Stimulated activated naive CD8-positive, alpha-beta T cell treated with anti-CD3 and anti-CD28 coated beads, Interleukin-15, amount 100 ng/mL, for 72 hours (primary cell): ENCODE measurements at regions not wholly inside any gene's neighbourhood (a gene's known extent, or its start where the extent isn't known, plus 50 kb on each side); places are given as distances from the start of the nearest gene placed in this dataset.
"Not testable (repeated sequence)": the region's sequence is repeated elsewhere in the genome, so short reads cannot be mapped to it uniquely, and the experiment has no call there.

Experiments
- ATAC-seq: fragments of 150-1000 bp; cut with Tn5 transposase; 2 replicates; pipeline ENCODE4 v1.10.0; 2021; ENCODE audit warnings: mild to moderate bottlenecking, moderate library complexity
- DNase-seq, 2 donors: peaks; one replicate each; pipeline ENCODE4 v3.0.0; 2021 to 2022
- H3K27ac Mint-ChIP-seq, 2 donors: one replicate each; pipeline ENCODE4 v1.8.0; 2022; ENCODE audit warnings: mild to moderate bottlenecking in 2 of 2, mixed read lengths in 2 of 2, moderate library complexity in 2 of 2
- H3K27me3 Mint-ChIP-seq: one replicate; pipeline ENCODE4 v1.8.0; 2022; ENCODE audit warnings: mixed read lengths
- H3K4me1 Mint-ChIP-seq: one replicate; pipeline ENCODE4 v1.8.0; 2022; ENCODE audit warnings: mild to moderate bottlenecking, mixed read lengths
- H3K4me3 Mint-ChIP-seq, 2 donors: one replicate each; pipeline ENCODE4 v1.8.0; 2022; ENCODE audit warnings: mild to moderate bottlenecking in 2 of 2, mixed read lengths in 2 of 2, moderate library complexity in 1 of 2
- H3K9me3 Mint-ChIP-seq, 2 donors: one replicate each; pipeline ENCODE4 v1.8.0; 2022; ENCODE audit warnings: mixed read lengths in 2 of 2

DNA sequence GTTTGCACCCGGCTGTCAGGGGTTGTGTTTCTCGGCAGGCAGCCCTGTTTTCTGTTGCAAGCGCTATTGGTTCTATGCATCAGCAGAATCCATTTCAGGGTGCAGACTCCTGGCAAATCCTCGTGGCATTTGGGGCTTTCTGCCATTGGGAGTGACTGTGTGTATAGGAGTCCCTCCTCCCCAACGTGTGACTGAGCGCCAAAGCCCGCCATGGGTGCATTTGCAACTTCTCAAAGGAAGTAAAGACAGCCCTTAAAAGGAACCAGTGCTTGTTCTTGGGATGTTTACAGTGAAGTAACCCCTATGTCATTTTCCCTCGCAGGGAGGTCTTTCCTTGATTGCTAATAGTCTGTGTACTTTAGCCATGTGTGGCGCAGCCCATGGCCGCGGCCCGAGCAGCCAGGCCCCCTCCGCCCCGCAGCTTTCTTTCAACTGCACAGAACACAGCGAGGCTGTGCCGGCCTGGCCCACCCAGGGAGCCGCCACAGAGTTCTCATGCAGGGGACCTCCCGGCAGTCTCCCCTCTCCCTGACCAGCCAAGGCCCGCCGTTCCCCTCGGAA lies 175.6 kb downstream of the HSD17B3 start:
- no peak overlapping the region for H3K4me3 Mint-ChIP-seq

DNA sequence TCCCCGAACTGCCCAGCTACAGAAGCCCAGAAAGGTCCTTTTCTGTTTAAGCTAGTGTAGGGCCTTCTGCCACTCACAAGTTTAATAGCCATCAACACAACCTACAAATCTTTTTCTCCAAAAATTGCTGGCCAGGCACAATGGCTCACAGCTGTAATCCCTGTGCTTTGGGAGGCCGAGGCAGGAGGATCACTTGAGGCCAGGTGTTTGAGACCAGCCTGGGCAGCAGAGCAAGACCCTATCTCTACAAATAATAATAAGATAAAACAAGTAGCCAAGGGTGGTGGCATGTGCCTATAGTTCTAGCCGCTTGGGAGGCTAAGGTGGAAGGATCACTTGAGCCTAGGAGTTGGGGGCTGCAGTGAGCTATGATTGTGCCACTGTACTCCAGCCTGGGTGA lies 176.4 kb downstream of the HSD17B3 start:
- no peak for ATAC-seq
- no peak overlapping the region for H3K4me3 Mint-ChIP-seq
- H3K27ac Mint-ChIP-seq: no peak overlapping the region
- DNase-seq: no peak
- no peaks in the 10 kb centered on the region for H3K9me3 Mint-ChIP-seq
- H3K4me1 Mint-ChIP-seq: peaks cover 14% of the 10 kb centered on the region
- peaks cover 12% of the 10 kb centered on the region for H3K27me3 Mint-ChIP-seq

More for the DNA sequence above, 175.6 kb downstream of the HSD17B3 start:
- peaks cover 7% of the 10 kb centered on the region for H3K4me1 Mint-ChIP-seq
- DNase-seq: no peak
- H3K27ac Mint-ChIP-seq: no peak overlapping the region
- no peak for ATAC-seq
- no peaks in the 10 kb centered on the region for H3K9me3 Mint-ChIP-seq
- peaks cover 13% of the 10 kb centered on the region for H3K27me3 Mint-ChIP-seq

DNA sequence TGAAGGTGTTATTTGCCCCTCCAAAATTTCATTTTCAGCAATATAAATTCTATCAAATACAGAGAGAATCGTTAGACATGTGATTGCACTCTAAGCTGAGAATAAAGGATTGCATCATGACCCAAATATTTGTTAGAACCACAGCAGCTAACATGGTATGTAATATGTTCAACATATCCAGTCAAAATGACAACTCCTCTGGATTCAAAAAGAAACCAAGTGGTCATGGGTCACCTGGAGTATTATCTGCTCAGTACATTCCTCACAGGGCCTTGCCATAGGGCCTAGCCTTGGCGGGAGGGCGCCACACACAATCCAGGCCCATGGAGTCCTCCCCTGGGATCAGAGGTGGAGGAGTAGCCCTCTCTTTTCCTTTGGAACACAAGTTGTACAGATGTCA lies 179.2 kb downstream of the HSD17B3 start:
- Mint-ChIP-seq H3K27ac (no peak overlapping the region), H3K4me3 (no peak overlapping the region), H3K9me3 (peaks cover 10 to 15% of the 10 kb centered on the region in 2 donors), H3K27me3 (peaks cover 27% of the 10 kb centered on the region), H3K4me1 (peaks cover 19% of the 10 kb centered on the region)
- DNase-seq (no peak), ATAC-seq (no peak)

DNA sequence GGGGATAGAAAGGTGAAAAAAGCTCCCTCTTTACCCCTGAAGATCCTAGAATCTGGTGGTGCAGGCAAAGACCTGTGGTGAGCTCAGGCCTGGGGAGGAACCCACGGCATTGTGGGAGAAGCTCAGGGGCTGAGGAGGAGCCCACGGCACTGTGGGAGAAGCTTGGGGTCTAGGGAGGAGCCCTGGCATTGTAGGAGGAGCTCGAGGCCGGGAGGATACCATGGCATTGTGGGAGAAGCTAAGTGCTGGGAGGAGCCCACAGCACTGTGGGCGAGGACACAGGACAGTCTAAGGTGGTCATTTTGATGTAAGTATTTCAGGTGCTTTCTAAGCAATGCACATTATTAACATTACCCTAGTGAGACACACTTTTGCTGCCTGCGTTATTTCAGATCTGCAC lies 179.7 kb downstream of the HSD17B3 start:
- H3K27me3 Mint-ChIP-seq: peaks cover 31% of the 10 kb centered on the region
- H3K4me3 Mint-ChIP-seq: no peak overlapping the region
- peak overlapping the region in 1 of 2 donors; percentile 23 for H3K27ac Mint-ChIP-seq
- DNase-seq (no peak), ATAC-seq (no peak)
- H3K4me1 Mint-ChIP-seq: peaks cover 24% of the 10 kb centered on the region
- H3K9me3 Mint-ChIP-seq: peaks cover 10 to 15% of the 10 kb centered on the region in 2 donors

DNA sequence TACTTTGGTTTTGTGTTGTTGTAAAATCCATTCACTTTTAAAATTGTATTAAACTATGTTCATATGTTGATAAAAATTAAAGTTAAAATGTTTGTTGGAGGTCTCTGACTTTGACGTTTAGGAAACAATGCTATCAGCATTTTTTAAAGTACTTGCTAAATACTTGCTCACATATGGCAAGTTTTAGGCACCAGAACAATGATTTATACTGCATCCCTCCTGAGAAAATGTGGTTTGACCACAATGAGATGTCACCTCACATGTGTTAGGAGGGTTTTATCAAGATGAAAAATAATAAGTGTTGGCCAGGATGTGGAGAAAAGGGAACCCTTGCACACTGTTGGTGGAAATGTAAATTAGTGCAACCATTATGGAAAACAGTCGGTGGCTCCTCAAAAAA lies 180.8 kb downstream of the HSD17B3 start:
- peaks cover 10 to 15% of the 10 kb centered on the region in 2 donors for H3K9me3 Mint-ChIP-seq
- no peak overlapping the region for H3K27ac Mint-ChIP-seq
- H3K4me1 Mint-ChIP-seq: peaks cover 27% of the 10 kb centered on the region
- H3K27me3 Mint-ChIP-seq: peaks cover 43% of the 10 kb centered on the region
- no peak for ATAC-seq
- no peak for DNase-seq
- no peak overlapping the region for H3K4me3 Mint-ChIP-seq

DNA sequence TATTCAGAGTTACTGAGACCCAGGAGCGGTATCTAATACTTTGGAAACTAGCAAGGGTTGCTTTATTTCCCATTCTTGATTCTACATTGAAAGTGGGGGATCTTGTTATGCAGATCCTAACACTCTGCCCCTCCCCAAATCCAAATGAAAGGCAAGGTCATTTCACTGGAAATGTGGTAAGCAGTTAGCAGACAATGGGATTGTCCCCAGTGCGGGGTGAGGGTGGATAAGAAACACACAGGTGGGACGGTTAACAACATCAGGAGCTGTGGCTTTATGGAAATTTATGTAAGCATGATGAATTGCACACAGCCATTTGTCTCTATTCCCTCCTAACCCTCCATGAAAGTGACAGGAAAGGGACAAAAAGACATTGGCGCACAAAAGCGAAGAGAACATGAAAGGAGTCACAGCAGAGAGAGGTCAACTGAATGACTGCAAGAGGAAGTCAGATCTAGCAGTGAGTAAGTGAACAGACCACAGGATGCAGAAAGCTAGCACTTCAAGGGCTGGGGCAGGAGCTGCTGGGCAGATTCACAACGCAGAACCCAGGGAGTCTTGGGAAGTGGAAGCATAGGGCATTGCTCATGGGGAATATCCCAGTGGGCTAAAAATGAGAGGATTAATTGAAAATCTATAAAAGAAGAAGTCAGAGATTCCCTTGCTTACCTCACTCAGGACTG lies 184.4 kb downstream of the HSD17B3 start:
- Mint-ChIP-seq H3K4me3 (no peak overlapping the region), H3K27ac (no peak overlapping the region), H3K9me3 (peaks cover 10 to 15% of the 10 kb centered on the region in 2 donors), H3K4me1 (peaks cover 27% of the 10 kb centered on the region), H3K27me3 (peaks cover 64% of the 10 kb centered on the region)
- no peak for DNase-seq
- peak; percentile 76 for ATAC-seq

DNA sequence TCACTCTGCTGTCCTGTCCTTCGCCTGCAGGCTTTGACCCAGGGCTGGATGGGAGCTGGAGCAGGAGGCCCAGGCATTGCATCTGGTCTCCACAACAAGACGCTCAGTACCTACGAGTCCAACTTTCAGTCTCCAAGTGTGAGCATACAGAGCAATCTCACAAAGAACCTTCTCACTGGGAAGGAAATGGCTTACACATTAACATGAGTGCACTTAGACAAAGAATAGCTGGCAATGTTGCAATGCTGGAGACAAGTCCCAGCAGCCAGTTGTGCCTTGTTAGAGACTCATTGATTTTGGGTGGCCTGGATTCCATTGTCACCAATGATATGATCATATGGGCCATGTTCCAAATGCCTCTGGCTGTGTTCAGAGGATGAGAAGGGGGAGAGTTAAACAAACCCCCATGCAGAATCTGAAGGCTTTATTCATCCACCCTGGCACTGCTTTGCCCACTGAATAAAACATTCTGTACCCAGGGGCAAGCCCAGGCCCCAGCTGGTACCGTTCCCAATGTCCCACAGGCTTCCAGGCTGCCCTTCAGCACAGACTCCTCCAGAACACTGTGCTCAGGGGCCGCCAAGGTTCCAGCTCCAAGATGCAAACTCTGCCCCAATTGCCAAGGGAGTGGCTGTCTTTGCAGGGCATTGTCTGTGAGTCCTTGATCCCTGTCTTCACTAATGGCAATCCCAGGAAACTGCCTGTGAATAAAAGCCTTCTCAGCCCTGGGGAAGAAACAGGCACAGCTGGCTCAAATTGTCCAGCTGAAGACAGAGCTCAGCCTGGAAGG lies 185.5 kb downstream of the HSD17B3 start:
- Mint-ChIP-seq H3K4me3 (no peak overlapping the region), H3K27ac (no peak overlapping the region), H3K4me1 (peaks cover 21% of the 10 kb centered on the region), H3K27me3 (peaks cover 64% of the 10 kb centered on the region), H3K9me3 (peaks cover 10 to 15% of the 10 kb centered on the region in 2 donors)
- no peak for DNase-seq
- ATAC-seq: no peak

DNA sequence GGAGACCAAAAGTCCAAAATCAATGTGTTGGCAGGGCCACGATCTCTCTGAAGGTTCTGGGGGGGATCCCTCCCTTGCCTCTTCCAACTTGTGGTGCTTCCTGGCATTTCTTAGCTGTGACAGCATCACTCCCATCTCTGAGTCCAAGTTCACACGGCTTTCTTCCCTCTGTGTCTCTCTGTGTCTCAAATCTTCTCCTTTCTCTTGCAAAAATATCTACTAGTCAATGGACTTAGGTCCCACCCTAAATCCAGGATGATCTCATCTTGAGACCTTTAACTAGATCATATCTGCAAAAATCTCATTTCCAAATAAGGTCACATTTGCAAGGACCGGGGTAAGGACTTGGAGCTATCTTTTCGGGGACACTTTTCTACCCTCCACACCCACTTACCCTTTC lies 186.1 kb downstream of the HSD17B3 start:
- Mint-ChIP-seq H3K4me1 (peaks cover 15% of the 10 kb centered on the region), H3K27ac (peak overlapping the region in 1 of 2 donors; percentile 4), H3K27me3 (peaks cover 67% of the 10 kb centered on the region), H3K4me3 (no peak overlapping the region), H3K9me3 (peaks cover 10 to 15% of the 10 kb centered on the region in 2 donors)
- ATAC-seq (no peak), DNase-seq (no peak)

DNA sequence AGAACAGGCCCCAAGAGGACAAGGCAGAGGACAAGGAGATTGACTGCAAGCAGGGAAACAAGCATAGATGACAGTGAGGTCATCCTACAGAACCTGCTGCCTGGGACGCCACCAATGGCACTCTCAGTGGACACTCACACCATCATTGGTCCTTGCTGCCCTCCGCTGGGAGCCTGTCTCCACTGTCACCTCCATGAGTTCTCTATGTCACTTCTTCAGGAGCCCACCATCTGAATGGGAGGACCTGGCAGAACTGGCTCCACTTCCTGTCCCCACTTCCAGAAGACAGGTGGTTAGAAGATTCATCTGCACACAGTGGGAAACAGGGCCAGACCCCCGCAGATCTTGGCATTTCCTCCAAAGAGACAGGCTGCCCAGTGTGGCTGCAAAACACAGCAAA lies 188.9 kb downstream of the HSD17B3 start:
- no peak for ATAC-seq
- Mint-ChIP-seq H3K4me3 (no peak overlapping the region), H3K27me3 (peaks cover 60% of the 10 kb centered on the region), H3K4me1 (peaks cover 18% of the 10 kb centered on the region), H3K27ac (no peak overlapping the region), H3K9me3 (no peaks in the 10 kb centered on the region)
- DNase-seq: no peak

DNA sequence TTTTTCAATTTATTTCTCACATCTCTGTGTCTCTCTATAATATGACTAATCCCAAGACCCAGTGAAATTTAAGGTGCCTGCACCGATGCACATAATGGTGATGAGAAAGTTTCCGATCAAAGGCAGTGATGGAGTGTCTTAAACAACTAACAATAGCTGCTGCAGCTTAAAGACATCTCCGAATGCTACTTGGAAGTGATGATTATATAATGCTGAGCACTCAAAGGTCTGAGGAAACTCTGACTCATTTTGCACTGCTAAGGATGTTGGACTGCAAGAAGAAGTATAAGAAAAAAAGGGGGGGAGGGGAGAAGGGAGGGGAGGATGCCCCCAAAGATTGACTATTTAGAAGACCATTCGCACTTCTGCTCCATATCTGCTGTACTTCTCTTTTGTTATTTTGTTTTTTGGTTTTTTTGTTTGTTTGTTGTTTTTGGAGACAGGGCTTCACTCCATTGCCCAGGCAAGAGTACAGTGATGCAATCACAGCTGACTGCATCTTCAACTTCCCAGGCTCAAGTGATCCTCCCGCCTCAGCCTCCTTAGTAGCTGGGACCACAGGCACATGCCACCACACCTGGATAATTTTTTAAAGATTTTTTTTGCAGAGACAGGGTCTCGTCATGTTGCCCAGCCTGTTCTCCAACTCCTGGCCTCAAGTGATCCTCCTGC lies 192.2 kb downstream of the HSD17B3 start:
- Mint-ChIP-seq H3K4me1 (peaks cover 7% of the 10 kb centered on the region), H3K27ac (no peak overlapping the region), H3K9me3 (peaks cover 13 to 16% of the 10 kb centered on the region in 2 donors), H3K27me3 (peaks cover 28% of the 10 kb centered on the region), H3K4me3 (no peak overlapping the region)
- no peak for DNase-seq
- ATAC-seq: no peak

DNA sequence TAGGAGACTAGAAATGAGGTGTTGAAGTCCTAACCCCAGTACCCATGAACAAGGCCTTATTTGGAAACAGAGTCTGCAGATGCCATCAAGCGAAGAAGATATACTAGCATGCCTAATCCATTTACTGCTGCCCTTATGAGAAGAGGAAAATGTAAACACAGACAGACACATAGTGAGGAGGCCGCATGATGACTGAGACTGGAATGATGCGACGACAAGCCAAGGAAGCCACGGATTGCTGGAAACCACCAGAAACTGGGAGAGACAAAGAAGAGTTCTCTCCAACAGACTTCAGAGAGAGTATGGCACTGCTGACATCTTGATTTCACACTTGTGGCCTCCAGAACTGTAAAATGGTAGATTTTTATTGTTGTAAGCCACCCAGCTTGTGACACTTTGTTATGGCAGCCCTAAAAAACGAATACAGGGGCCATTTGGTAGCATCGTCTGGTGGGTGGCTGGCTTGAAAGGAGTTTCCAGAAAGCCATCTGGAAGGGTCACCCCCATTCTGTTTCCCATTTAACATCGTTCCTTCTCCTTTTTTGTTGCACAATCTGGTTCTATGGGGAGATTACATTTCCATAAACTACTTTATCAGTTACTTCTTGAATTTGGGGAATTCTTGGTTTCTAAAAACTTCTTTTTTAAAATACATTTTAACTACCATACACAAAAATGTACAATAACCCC lies 193.1 kb downstream of the HSD17B3 start:
- DNase-seq (no peak), ATAC-seq (no peak)
- peaks cover 16 to 22% of the 10 kb centered on the region in 2 donors for H3K9me3 Mint-ChIP-seq
- H3K4me3 Mint-ChIP-seq: no peak overlapping the region
- peaks cover 7% of the 10 kb centered on the region for H3K4me1 Mint-ChIP-seq
- H3K27me3 Mint-ChIP-seq: peaks cover 20% of the 10 kb centered on the region
- no peak overlapping the region for H3K27ac Mint-ChIP-seq

DNA sequence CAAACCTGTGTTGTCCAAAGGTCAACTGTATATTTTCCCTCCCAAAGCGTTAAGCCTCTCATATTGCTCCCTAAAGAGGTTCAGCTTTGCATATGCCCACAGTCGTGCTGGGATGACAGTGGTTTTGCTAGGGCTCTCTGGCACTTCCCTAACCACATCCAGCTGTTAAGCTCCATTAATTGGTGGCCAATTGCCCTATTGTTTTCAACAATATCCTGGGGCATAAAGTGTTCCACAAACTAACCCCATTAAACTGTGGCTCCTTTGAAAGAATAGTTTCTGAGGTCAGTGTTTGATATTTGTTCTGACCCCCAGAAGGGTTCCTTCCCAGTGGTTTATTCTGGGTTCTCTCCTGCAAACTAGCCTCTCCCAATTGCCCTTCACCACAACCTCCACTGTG lies 194.5 kb downstream of the HSD17B3 start:
- Mint-ChIP-seq H3K27ac (no peak overlapping the region), H3K4me3 (no peak overlapping the region), H3K9me3 (peaks cover 16 to 25% of the 10 kb centered on the region in 2 donors), H3K27me3 (peaks cover 20% of the 10 kb centered on the region), H3K4me1 (peaks cover 7% of the 10 kb centered on the region)
- ATAC-seq (no peak), DNase-seq (no peak)

DNA sequence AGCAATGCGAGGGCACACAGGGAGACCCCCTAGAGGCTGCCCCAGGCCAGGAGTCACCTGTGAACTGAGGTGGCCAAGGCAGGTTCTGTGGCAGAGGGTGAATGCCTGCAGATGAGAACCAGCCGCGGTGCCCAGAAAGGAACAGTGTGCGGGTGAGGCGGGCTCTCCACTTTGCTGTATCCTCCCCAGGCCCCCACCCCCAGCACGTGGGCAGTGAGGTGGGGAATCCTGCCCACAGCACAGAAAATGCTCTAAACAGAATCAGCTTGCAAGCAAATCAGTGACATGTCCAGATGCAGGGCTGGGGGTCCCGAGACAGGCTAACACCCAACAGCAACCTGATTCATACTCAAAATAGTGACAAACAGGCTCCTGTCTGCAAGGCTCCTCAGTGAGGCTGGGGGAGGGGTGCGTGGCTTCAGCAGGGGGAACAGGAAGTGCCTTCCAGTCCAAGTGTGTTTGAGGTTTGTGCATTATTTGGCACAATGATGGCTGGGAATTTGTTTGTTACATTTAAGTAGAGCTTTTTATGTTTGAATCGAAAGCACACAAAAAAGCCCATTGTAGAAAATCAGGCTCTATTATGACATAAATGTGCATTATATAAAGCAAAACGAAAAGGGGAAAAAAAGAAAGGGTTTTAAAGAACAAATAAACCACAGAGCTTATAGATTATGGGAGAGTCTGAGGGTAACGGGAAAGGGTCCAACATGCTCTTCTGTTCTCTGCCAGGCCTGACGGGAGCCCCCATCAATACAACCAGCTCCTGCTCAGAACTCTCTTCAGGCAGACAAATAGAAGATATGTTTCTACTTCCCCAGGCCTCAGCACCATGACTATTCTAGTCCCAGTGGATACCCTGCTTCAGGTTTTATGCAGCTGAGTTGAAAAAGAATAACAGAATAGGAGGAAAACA lies 201.3 kb downstream of the HSD17B3 start:
- peaks cover 24 to 25% of the 10 kb centered on the region in 2 donors for H3K9me3 Mint-ChIP-seq
- ATAC-seq (no peak), DNase-seq (no peak)
- peak overlapping the region in 1 of 2 donors; percentile 63 for H3K27ac Mint-ChIP-seq
- H3K4me1 Mint-ChIP-seq: peaks cover 13% of the 10 kb centered on the region
- H3K27me3 Mint-ChIP-seq: no peaks in the 10 kb centered on the region
- no peak overlapping the region for H3K4me3 Mint-ChIP-seq

DNA sequence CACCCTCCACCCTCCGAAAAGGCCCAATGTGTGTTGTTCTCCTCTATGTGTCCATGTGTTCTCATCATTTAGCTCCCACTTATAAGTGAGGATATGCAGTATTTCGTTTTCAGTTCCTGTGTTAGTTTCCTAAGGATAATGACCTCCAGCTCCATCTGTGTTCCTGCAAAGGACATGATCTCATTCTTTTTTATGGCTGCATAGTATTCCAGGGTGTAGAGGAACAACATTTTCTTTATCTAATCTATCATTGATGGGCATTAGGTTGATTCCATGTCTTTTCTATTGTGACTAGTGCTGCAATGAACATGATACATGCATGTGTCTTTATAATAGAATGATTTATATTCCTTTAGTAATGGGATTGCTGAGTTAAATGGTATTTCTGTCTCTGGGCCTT lies 211.3 kb downstream of the HSD17B3 start:
- DNase-seq, H3K4me3 Mint-ChIP-seq, ATAC-seq, H3K4me1 Mint-ChIP-seq, H3K27ac Mint-ChIP-seq: not testable (repeated sequence)
- H3K9me3 Mint-ChIP-seq: peaks cover 20 to 21% of the 10 kb centered on the region in 2 donors
- peaks cover 29% of the 10 kb centered on the region for H3K27me3 Mint-ChIP-seq
